ENCODE measurements at regions not wholly inside any gene's neighbourhood (a gene's known extent, or its start where the extent isn't known, plus 50 kb on each side); places are given as distances from the start of the nearest gene placed in this dataset.

- DNase-seq (ENCODE audit: low spot score), result peak; percentile 67
- intact Hi-C loops (cut with DNase I), result no loop called here
Observed at GRCh38 chr2:15784886-15785801, 155.2 kb upstream of the MYCN start.

GRCh38 chr2:15786003-15786654 lies 154.2 kb upstream of the MYCN start:
- intact Hi-C loops (cut with DNase I), result no loop called here
- peak; percentile 50 for DNase-seq (ENCODE audit: low spot score)

- no peak for DNase-seq (ENCODE audit: low spot score)
- intact Hi-C loops (cut with DNase I), result no loop called here
Observed at GRCh38 chr2:15786901-15787300, 153.4 kb upstream of the MYCN start.

- DNase-seq (ENCODE audit: low spot score), result no peak
- intact Hi-C loops (cut with DNase I), result no loop called here
Observed at GRCh38 chr2:15787535-15788454, 152.6 kb upstream of the MYCN start.

- intact Hi-C loops (cut with DNase I), result no loop called here
- no peak for DNase-seq (ENCODE audit: low spot score)
Observed at GRCh38 chr2:15788455-15788829, 151.9 kb upstream of the MYCN start.

GRCh38 chr2:15788830-15789229 lies 151.5 kb upstream of the MYCN start:
- intact Hi-C loops (cut with DNase I), result no loop called here

GRCh38 chr2:15789381-15790062 lies 150.8 kb upstream of the MYCN start:
- intact Hi-C loops (cut with DNase I), result no loop called here
- DNase-seq (ENCODE audit: low spot score), result no peak

More at GRCh38 chr2:15788830-15789229, 151.5 kb upstream of the MYCN start:
- no peak for DNase-seq (ENCODE audit: low spot score)

GRCh38 chr2:15790326-15790725 lies 150.0 kb upstream of the MYCN start:
- intact Hi-C loops (cut with DNase I), result no loop called here
- DNase-seq (ENCODE audit: low spot score), result no peak

- no peak for DNase-seq (ENCODE audit: low spot score)
- intact Hi-C loops (cut with DNase I), result no loop called here
Observed at GRCh38 chr2:15790838-15791237, 149.5 kb upstream of the MYCN start.

GRCh38 chr2:15791294-15791693 lies 149.1 kb upstream of the MYCN start:
- intact Hi-C loops (cut with DNase I), result no loop called here
- no peak for DNase-seq (ENCODE audit: low spot score)

- intact Hi-C loops (cut with DNase I), result no loop called here
- no peak for DNase-seq (ENCODE audit: low spot score)
Observed at GRCh38 chr2:15792331-15792730, 148.0 kb upstream of the MYCN start.

- DNase-seq (ENCODE audit: low spot score), result no peak
- intact Hi-C loops (cut with DNase I), result no loop called here
Observed at GRCh38 chr2:15793078-15793913, 147.1 kb upstream of the MYCN start.

GRCh38 chr2:15793978-15794377 lies 146.4 kb upstream of the MYCN start:
- intact Hi-C loops (cut with DNase I), result no loop called here
- DNase-seq (ENCODE audit: low spot score), result no peak

GRCh38 chr2:15794608-15795134 lies 145.7 kb upstream of the MYCN start:
- intact Hi-C loops (cut with DNase I), result no loop called here
- DNase-seq (ENCODE audit: low spot score), result no peak

- intact Hi-C loops (cut with DNase I), result no loop called here
- no peak for DNase-seq (ENCODE audit: low spot score)
Observed at GRCh38 chr2:15795426-15795825, 144.9 kb upstream of the MYCN start.

- intact Hi-C loops (cut with DNase I), result no loop called here
- DNase-seq (ENCODE audit: low spot score), result no peak
Observed at GRCh38 chr2:15796167-15796942, 144.0 kb upstream of the MYCN start.

- DNase-seq (ENCODE audit: low spot score), result no peak
- intact Hi-C loops (cut with DNase I), result no loop called here
Observed at GRCh38 chr2:15797231-15797938, 143.0 kb upstream of the MYCN start.

All from cardiac septum (tissue), 1 donor.